Occipital lobe (tissue), 1 donor: ENCODE measurements at regions not wholly inside any gene's neighbourhood (a gene's known extent, or its start where the extent isn't known, plus 50 kb on each side); places are given as distances from the start of the nearest gene placed in this dataset.

Source experiments
- DNase-seq: peaks from one replicate; lab custom pipeline; 2025; lab: John Stamatoyannopoulos, UW

DNA sequence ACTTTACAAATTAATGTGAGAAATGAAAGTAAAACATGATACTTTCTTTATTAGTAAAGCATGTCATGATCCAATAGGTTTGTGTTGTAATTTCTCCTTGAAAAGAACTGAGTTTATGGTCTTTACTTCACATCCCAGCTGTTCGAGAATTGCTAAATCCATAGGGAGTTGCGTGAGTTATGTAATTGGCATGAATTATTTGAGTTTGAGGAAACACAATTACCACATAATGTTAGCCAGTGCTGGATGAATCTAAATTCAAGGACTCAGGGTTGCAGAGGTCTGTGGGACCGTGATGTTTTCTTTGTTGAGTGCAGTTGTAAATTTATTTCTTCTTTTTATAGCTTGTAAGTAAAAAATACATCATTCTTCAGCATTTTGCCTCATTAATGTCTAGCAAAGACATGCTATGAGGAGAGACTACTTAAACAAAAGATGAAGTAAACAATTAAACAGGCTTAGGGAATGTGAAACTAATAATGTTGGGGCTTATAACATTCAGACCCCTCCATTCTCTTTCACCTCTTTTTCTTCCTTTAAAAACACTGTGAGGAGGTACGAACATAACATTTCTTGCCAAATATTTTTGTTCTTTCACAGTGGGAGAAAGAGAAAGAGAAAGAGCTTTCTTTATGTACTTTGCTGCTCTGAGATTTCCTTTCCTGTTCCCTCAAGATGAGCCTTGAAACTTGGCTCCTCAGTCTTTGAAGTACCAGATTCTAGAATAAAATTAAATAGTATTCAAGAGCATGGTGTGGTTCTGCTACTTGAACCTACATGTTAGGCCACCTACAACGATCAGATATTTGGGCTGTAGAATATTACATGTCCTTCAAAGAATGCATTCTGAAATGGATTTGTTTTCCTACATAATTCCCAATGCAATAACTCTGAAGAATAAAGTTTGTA is 159.6 kb upstream of the ANK2 start:
- no peak for DNase-seq

DNA sequence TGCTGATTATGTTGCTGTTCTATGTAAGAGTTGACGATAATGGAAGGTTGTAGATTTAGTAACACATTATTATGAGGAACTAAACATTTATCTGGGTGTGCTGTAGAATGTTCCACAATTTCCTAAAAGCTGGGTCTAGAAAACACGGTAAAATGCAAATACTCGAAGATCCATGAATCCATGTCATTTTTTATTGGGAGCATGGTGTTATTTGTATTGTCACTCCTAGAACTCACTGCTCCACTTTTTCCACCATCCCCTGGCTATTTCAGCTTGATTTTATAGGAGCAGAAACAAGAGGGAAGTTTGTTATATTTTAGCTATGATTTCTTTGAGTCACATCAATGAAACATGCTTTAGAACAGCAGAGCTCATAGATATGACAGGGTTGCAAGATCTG is 155.0 kb upstream of the ANK2 start:
- DNase-seq = no peak

GRCh38 chr4:112894951-112895350 is 154.5 kb upstream of the ANK2 start:
- no peak for DNase-seq

GRCh38 chr4:112895811-112896608 is 153.4 kb upstream of the ANK2 start:
- DNase-seq = peak; percentile 41

DNA sequence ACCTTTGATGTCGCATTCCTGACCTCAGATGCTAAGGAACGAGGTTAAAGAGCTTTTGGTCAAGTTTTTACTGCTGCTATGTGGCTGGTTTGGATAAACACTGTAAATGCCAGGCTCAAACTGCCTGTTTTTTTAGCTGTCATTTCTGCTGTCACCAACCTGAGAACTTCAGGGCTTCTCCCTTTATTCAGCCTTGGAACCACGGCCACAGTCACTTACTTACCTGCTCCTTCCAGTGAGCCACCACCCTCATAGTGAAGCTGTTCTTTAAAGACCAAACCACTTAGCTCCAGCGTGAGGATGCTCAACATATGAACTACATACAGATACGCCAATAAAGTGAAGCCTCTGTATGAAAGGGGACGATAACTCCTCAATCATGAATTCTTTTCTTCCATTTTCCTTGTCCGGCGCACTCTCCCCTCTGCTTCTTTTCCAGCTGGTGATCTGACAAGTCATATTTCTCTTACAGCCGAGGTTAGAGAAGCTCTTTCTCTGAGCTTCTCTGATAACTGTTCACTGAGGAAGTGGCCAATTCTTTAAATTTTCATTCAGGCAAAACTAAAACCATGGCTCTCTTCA is 152.8 kb upstream of the ANK2 start:
- no peak for DNase-seq

- DNase-seq = no peak
Measured at GRCh38 chr4:112897543-112897942, 151.9 kb upstream of the ANK2 start.

- DNase-seq = no peak
Measured at GRCh38 chr4:112898357-112899141, 150.9 kb upstream of the ANK2 start.

- DNase-seq = no peak
Measured at GRCh38 chr4:112900416-112900815, 149.0 kb upstream of the ANK2 start.

DNA sequence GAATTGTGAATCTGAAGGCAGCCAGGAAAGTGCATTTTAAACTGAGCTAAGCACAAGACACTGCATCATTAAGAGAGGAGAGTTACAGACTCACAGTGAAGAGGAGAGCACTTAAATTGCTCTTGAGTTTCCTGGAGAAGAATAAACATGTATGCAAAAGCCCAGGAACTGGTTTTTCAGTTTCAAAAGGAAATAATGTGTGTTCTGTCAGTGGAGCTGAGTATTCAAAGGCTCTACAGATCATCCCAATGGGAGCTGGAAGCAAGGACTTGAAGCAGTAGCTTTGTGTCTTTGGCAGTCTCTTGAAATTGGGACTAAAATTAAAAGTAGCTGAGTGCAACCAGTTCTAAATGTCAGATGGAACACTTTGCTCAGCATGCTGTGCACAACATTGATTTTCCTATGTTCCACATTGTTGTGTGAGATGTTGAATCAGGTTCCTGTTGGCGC is 147.5 kb upstream of the ANK2 start:
- no peak for DNase-seq

- no peak for DNase-seq
Measured at GRCh38 chr4:112905728-112906127, 143.7 kb upstream of the ANK2 start.

DNA sequence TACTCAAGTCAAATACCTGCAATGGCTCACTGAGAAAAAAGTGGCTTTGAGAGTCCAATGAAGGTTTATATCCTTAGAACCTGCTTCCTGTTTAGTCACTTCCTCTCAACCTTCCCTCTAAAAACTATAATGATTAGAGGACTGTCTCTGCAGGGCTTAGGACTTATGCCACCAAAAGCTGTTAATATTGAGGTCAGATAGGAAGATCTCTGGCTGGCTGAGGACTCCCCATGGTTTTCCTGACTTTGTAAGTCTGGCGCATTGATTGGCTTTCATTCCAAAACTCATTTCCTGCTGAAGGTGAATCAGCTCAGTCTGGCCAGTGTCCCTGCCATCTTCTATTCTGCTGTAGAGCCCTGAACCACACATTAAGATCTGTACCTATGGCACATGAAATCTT is 140.9 kb upstream of the ANK2 start:
- no peak for DNase-seq

DNA sequence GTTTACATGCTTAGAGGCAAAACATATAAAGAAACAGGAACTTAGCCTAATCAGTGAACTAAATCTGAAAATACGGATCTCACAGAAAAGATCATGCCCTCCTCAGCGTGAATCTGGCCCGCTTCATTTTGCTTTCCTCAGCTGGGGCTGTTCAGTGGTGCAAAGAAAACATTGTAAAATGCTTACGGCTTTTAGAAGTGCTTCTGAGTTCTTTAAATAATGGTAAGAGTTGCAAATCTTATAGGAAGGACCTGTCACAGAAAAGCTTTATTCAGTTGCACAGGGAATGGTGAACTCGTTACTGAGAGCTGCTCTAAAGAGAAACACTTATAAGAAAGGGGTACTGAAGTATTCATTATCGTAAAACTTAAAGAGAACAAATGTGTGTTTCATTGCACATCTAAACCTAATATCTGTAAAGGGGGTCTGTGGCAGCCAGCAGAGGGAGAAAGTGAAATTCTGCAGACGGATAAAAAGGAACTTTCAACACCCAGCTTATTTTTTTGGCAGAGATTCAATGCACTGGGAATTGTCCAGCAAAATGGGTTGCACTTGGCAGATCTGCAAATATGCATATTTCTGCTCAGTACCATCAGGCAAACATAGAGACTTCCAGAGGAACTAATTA is 139.2 kb upstream of the ANK2 start:
- no peak for DNase-seq

DNA sequence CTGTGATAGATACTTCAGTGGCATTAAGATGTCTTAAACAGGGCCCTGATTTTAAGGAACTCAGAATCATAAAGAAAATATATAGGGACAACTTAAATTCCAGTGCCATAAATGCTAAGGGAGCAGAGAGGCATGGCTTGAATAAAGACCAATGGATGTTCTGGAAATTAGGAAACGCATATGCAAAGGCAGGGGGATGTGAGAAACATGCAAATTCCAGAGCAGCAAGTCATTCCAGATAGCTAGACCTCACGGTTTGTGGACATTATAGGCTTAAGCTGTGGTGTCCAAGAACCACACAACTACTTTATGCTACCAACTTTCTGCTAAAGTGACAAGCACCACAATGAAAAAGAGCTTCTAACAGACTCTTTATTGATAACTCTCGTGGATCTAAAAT is 132.6 kb upstream of the ANK2 start:
- DNase-seq = no peak

GRCh38 chr4:112923516-112923915 is 125.9 kb upstream of the ANK2 start:
- no peak for DNase-seq

DNA sequence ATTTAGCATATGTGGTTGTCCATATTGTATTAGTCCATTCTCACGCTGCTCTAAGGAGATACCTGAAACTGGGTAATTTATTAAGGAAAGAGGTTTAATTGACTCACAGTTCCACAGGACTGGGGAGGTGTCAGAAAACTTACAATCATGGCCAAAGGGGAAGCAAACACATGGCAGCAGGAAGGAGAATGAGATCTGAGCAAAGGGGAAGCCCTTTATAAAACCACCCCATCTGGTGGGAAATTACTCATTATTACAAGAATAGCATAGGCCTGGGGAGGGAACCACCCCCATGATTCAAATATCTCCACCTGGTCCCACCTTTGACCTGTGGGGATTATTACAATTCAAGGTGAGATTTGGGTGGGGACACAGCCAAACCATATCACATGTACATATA is 122.6 kb upstream of the ANK2 start:
- no peak for DNase-seq

DNA sequence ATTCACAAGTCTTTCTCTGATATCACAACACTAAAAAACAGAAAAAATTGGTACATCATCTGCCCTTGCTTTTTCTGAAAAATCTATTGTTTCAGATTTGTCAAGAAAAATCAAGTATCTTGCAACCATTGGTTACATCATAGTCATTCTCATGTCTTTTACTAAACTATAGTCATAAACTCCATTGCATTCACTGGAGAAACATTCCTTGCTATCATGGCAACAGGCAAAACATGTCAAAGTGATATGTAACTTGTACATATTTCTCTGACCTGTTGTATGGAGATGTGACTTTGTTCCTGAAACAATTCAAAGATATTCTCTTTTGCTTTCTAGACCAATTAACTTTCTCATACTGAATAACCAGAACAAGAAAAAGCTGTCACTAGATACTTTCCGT is 121.9 kb upstream of the ANK2 start:
- no peak for DNase-seq

GRCh38 chr4:112931001-112931400 is 118.5 kb upstream of the ANK2 start:
- no peak for DNase-seq

DNA sequence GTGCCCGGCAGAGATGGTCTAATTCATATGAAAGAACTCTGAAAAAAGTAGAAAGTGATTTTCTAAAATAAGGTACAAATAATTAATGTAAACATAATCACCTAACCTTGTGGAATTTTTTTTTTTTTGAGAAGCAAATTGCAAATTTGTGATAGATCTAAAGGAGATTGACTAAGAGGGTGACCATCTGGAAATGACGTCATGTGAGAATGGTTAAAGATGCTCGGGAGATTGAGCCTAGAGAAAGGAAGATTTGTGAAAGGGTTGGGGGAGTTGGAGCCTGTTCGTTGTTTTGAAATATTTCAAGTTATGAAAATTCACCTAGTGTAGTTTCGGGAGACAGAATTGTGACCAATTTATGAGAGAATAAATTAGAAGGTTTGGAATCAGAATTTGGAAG is 115.7 kb upstream of the ANK2 start:
- no peak for DNase-seq

- no peak for DNase-seq
Measured at GRCh38 chr4:112938461-112939058, 110.9 kb upstream of the ANK2 start.

- DNase-seq = no peak
Measured at GRCh38 chr4:112939901-112940300, 109.6 kb upstream of the ANK2 start.

- no peak for DNase-seq
Measured at GRCh38 chr4:112940336-112940735, 109.1 kb upstream of the ANK2 start.
